ENCODE measurements at regions not wholly inside any gene's neighbourhood (a gene's known extent, or its start where the extent isn't known, plus 50 kb on each side); places are given as distances from the start of the nearest gene placed in this dataset.
"Not testable (repeated sequence)": the region's sequence is repeated elsewhere in the genome, so short reads cannot be mapped to it uniquely, and the experiment has no call there.

GRCh38 chr2:37576194-37576593 is 95.2 kb downstream of the CDC42EP3 start:
- TF ChIP-seq, protein P1, sequence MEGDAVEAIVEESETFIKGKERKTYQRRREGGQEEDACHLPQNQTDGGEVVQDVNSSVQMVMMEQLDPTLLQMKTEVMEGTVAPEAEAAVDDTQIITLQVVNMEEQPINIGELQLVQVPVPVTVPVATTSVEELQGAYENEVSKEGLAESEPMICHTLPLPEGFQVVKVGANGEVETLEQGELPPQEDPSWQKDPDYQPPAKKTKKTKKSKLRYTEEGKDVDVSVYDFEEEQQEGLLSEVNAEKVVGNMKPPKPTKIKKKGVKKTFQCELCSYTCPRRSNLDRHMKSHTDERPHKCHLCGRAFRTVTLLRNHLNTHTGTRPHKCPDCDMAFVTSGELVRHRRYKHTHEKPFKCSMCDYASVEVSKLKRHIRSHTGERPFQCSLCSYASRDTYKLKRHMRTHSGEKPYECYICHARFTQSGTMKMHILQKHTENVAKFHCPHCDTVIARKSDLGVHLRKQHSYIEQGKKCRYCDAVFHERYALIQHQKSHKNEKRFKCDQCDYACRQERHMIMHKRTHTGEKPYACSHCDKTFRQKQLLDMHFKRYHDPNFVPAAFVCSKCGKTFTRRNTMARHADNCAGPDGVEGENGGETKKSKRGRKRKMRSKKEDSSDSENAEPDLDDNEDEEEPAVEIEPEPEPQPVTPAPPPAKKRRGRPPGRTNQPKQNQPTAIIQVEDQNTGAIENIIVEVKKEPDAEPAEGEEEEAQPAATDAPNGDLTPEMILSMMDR (IDR thresholded peaks at IDR 0.05 in 8 of 11, conservative IDR thresholded peaks at IDR 0.05 in 3 of 11), result not testable (repeated sequence)
- TF ChIP-seq POLR2A, POLR2AphosphoS5 (IDR thresholded peaks at IDR 0.05): not testable (repeated sequence)
